ENCODE measurements at regions not wholly inside any gene's neighbourhood (a gene's known extent, or its start where the extent isn't known, plus 50 kb on each side); places are given as distances from the start of the nearest gene placed in this dataset.

GRCh38 chr18:34976123-34976522 lies 65.1 kb upstream of the MAPRE2 start:
- H3K4me3 ChIP-seq (ENCODE audit: low read depth in 1 of 2, low read length in 2 of 2) = peak overlapping the region in 1 of 2 experiments; percentile 84; a peak in 2 of 4 replicates
- no peak for TF ChIP-seq EZH2 (IDR thresholded peaks at IDR 0.05; ENCODE audit: borderline replicate concordance, low read depth, low read length, severe bottlenecking)
- TF ChIP-seq CTCF (IDR thresholded peaks at IDR 0.05; ENCODE audit: borderline replicate concordance, extremely low read depth, low read length, poor library complexity, severe bottlenecking) = no peak
- H3K27me3 ChIP-seq (ENCODE audit: insufficient read depth, low read length, poor library complexity) = peaks cover 50% of the 10 kb centered on the region
- no peak for DNase-seq
- H3K4me2 ChIP-seq (ENCODE audit: insufficient read depth, low read length) = peak overlapping the region; percentile 98
- H3K9ac ChIP-seq (ENCODE audit: low read depth, low read length) = no peak overlapping the region
- H2AFZ ChIP-seq (ENCODE audit: low read depth, low read length) = peak overlapping the region; percentile 91
- no peaks in the 10 kb centered on the region for H3K36me3 ChIP-seq (ENCODE audit: insufficient read depth, low read length)
- peaks cover 36% of the 10 kb centered on the region for H3K4me1 ChIP-seq (ENCODE audit: insufficient read depth, low read length)
- H3K27ac ChIP-seq (ENCODE audit: low read length) = no peak overlapping the region
- ATAC-seq (ENCODE audit: insufficient read depth, low read depth) = no peak
- H4K20me1 ChIP-seq (ENCODE audit: insufficient read depth, low read length) = no peaks in the 10 kb centered on the region
- no peaks in the 10 kb centered on the region for H3K9me3 ChIP-seq (ENCODE audit: insufficient read depth, low read length, severe bottlenecking)
- H3K79me2 ChIP-seq (ENCODE audit: insufficient read depth, low read length) = no peaks in the 10 kb centered on the region

DNA sequence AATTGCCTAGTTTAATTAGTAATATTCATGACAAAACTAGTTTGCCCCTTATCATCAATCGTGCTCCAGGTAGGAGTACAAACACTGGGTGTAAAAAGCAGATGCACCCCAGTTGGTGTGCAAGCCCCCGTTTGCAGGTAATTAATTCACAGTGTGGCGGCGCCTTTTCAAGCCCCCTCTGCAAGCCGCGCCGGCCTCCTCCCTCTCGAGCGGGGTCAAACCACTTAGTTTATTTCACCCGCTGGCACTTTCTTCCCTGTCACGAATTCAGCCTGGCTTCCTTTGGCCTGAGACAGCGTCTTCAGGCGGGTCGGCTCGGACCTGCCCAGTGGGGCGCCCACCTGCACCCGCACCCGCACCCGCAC lies 64.7 kb upstream of the MAPRE2 start:
- peak overlapping the region; percentile 91 for H2AFZ ChIP-seq (ENCODE audit: low read depth, low read length)
- H3K9ac ChIP-seq (ENCODE audit: low read depth, low read length) = peak overlapping the region; percentile 58
- peak overlapping the region; percentile 98 for H3K4me2 ChIP-seq (ENCODE audit: insufficient read depth, low read length)
- H3K4me3 ChIP-seq (ENCODE audit: low read depth in 1 of 2, low read length in 2 of 2) = peak overlapping the region; percentile 72 to 84; a peak in 3 of 4 replicates
- ATAC-seq (ENCODE audit: insufficient read depth, low read depth) (peak; percentile 25; the same call in 2 of the 3 replicates), DNase-seq (no peak)
- no peaks in the 10 kb centered on the region for H3K79me2 ChIP-seq (ENCODE audit: insufficient read depth, low read length)
- H3K27ac ChIP-seq (ENCODE audit: low read length) = no peak overlapping the region
- H3K9me3 ChIP-seq (ENCODE audit: insufficient read depth, low read length, severe bottlenecking) = no peaks in the 10 kb centered on the region
- H3K27me3 ChIP-seq (ENCODE audit: insufficient read depth, low read length, poor library complexity) = peaks cover 50% of the 10 kb centered on the region
- peaks cover 36% of the 10 kb centered on the region for H3K4me1 ChIP-seq (ENCODE audit: insufficient read depth, low read length)
- no peaks in the 10 kb centered on the region for H4K20me1 ChIP-seq (ENCODE audit: insufficient read depth, low read length)
- TF ChIP-seq EZH2 (IDR thresholded peaks at IDR 0.05; ENCODE audit: borderline replicate concordance, low read depth, low read length, severe bottlenecking) (no peak), CTCF (IDR thresholded peaks at IDR 0.05; ENCODE audit: borderline replicate concordance, extremely low read depth, low read length, poor library complexity, severe bottlenecking) (no peak)
- no peaks in the 10 kb centered on the region for H3K36me3 ChIP-seq (ENCODE audit: insufficient read depth, low read length)

GRCh38 chr18:34976899-34977837 lies 64.0 kb upstream of the MAPRE2 start:
- no peaks in the 10 kb centered on the region for H3K36me3 ChIP-seq (ENCODE audit: insufficient read depth, low read length)
- H2AFZ ChIP-seq (ENCODE audit: low read depth, low read length) = peak overlapping the region; percentile 91
- peak overlapping the region; percentile 98 for H3K4me2 ChIP-seq (ENCODE audit: insufficient read depth, low read length)
- peak overlapping the region; percentile 38; the same call in 1 of the 2 replicates for H3K27ac ChIP-seq (ENCODE audit: low read length)
- no peaks in the 10 kb centered on the region for H4K20me1 ChIP-seq (ENCODE audit: insufficient read depth, low read length)
- H3K27me3 ChIP-seq (ENCODE audit: insufficient read depth, low read length, poor library complexity) = peaks cover 46% of the 10 kb centered on the region
- no peaks in the 10 kb centered on the region for H3K9me3 ChIP-seq (ENCODE audit: insufficient read depth, low read length, severe bottlenecking)
- DNase-seq = peak; percentile 82
- peak overlapping the region; percentile 58 for H3K9ac ChIP-seq (ENCODE audit: low read depth, low read length)
- peak overlapping the region; percentile 72 to 84 for H3K4me3 ChIP-seq (ENCODE audit: low read depth in 1 of 2, low read length in 2 of 2)
- no peaks in the 10 kb centered on the region for H3K79me2 ChIP-seq (ENCODE audit: insufficient read depth, low read length)
- H3K4me1 ChIP-seq (ENCODE audit: insufficient read depth, low read length) = peaks cover 36% of the 10 kb centered on the region
- ATAC-seq (ENCODE audit: insufficient read depth, low read depth) = peak; percentile 81
- TF ChIP-seq CTCF (IDR thresholded peaks at IDR 0.05; ENCODE audit: borderline replicate concordance, extremely low read depth, low read length, poor library complexity, severe bottlenecking) = no peak
- peak; percentile 79 for TF ChIP-seq EZH2 (IDR thresholded peaks at IDR 0.05; ENCODE audit: borderline replicate concordance, low read depth, low read length, severe bottlenecking)
